Esophagus squamous epithelium (tissue), 4 donors: ENCODE measurements at regions not wholly inside any gene's neighbourhood (a gene's known extent, or its start where the extent isn't known, plus 50 kb on each side); places are given as distances from the start of the nearest gene placed in this dataset.
"Not testable (repeated sequence)": the region's sequence is repeated elsewhere in the genome, so short reads cannot be mapped to it uniquely, and the experiment has no call there.

Source experiments
- POLR2A ChIP-seq, 4 donors: fragments of 450-650 bp; IDR thresholded peaks; one replicate each; pipeline ENCODE4 v1.6.1; 2017; ENCODE audit warnings: antibody characterized with exemption in 4 of 4, mild to moderate bottlenecking in 4 of 4, moderate library complexity in 3 of 4
- TF ChIP-seq, protein P1 (sequence below), 6 experiments: fragments of 450-650 bp in 4 of 6; fragments of 200-600 bp in 2 of 6; sonication (generic) in 2 of 6; IDR thresholded peaks; one replicate each; pipeline ENCODE4 v1.5.1; 2016 to 2019; ENCODE audit warnings: antibody characterized with exemption in 6 of 6, mild to moderate bottlenecking in 4 of 6, moderate library complexity in 4 of 6

DNA sequence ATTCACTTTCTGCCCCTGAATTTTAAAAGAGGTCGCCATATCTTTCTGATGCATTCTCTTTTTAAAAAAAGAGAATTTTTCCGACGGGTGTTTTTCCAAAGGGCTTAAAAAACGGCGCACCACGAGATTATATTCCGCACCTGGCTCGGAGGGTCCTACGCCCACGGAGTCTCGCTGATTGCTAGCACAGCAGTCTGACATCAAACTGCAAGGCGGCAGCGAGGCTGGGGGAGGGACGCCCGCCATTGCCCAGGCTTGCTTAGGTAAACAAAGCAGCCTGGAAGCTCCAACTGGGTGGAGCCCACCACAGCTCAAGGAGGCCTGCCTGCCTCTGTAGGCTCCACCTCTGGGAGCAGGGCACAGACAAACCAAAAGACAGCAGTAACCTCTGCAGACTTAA lies 370.0 kb downstream of the TBL1XR1 start:
- TF ChIP-seq, protein P1, sequence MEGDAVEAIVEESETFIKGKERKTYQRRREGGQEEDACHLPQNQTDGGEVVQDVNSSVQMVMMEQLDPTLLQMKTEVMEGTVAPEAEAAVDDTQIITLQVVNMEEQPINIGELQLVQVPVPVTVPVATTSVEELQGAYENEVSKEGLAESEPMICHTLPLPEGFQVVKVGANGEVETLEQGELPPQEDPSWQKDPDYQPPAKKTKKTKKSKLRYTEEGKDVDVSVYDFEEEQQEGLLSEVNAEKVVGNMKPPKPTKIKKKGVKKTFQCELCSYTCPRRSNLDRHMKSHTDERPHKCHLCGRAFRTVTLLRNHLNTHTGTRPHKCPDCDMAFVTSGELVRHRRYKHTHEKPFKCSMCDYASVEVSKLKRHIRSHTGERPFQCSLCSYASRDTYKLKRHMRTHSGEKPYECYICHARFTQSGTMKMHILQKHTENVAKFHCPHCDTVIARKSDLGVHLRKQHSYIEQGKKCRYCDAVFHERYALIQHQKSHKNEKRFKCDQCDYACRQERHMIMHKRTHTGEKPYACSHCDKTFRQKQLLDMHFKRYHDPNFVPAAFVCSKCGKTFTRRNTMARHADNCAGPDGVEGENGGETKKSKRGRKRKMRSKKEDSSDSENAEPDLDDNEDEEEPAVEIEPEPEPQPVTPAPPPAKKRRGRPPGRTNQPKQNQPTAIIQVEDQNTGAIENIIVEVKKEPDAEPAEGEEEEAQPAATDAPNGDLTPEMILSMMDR (IDR thresholded peaks at IDR 0.05), result not testable (repeated sequence)
- TF ChIP-seq POLR2A (IDR thresholded peaks at IDR 0.05), result not testable (repeated sequence)
